Esophagus squamous epithelium (tissue), 4 donors: ENCODE measurements at regions not wholly inside any gene's neighbourhood (a gene's known extent, or its start where the extent isn't known, plus 50 kb on each side); places are given as distances from the start of the nearest gene placed in this dataset.

ENCODE experiments used
- POLR2A ChIP-seq, 4 donors: fragments of 450-650 bp; IDR thresholded peaks; one replicate each; pipeline ENCODE4 v1.6.1; 2017; ENCODE audit warnings: antibody characterized with exemption in 4 of 4, mild to moderate bottlenecking in 4 of 4, moderate library complexity in 3 of 4
- TF ChIP-seq, protein P1 (sequence below), 6 experiments: fragments of 450-650 bp in 4 of 6; fragments of 200-600 bp in 2 of 6; sonication (generic) in 2 of 6; IDR thresholded peaks; one replicate each; pipeline ENCODE4 v1.5.1; 2016 to 2019; ENCODE audit warnings: antibody characterized with exemption in 6 of 6, mild to moderate bottlenecking in 4 of 6, moderate library complexity in 4 of 6

DNA sequence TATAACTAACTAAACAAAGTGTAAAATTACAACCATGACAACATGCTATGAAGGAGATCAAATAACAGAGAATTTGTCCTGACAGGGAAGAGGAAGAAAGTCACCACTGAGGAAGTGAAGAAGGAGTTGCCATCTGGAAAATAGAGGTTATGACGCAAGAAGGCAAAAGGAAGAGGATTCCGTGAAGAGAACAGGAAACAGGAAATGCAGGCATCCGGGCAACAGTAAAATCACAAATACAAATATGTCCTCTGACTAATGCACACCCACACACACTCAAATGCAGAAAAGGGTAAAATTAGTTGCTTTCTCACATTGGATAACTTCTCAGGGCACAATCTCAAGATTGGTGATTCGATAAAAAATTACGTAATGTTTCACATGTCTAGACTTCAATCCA lies 278.4 kb downstream of the TMX3 start:
- TF ChIP-seq, protein P1, sequence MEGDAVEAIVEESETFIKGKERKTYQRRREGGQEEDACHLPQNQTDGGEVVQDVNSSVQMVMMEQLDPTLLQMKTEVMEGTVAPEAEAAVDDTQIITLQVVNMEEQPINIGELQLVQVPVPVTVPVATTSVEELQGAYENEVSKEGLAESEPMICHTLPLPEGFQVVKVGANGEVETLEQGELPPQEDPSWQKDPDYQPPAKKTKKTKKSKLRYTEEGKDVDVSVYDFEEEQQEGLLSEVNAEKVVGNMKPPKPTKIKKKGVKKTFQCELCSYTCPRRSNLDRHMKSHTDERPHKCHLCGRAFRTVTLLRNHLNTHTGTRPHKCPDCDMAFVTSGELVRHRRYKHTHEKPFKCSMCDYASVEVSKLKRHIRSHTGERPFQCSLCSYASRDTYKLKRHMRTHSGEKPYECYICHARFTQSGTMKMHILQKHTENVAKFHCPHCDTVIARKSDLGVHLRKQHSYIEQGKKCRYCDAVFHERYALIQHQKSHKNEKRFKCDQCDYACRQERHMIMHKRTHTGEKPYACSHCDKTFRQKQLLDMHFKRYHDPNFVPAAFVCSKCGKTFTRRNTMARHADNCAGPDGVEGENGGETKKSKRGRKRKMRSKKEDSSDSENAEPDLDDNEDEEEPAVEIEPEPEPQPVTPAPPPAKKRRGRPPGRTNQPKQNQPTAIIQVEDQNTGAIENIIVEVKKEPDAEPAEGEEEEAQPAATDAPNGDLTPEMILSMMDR (IDR thresholded peaks at IDR 0.05): no peak
- no peak for TF ChIP-seq POLR2A (IDR thresholded peaks at IDR 0.05)
